ENCODE measurements at regions not wholly inside any gene's neighbourhood (a gene's known extent, or its start where the extent isn't known, plus 50 kb on each side); places are given as distances from the start of the nearest gene placed in this dataset.

DNA sequence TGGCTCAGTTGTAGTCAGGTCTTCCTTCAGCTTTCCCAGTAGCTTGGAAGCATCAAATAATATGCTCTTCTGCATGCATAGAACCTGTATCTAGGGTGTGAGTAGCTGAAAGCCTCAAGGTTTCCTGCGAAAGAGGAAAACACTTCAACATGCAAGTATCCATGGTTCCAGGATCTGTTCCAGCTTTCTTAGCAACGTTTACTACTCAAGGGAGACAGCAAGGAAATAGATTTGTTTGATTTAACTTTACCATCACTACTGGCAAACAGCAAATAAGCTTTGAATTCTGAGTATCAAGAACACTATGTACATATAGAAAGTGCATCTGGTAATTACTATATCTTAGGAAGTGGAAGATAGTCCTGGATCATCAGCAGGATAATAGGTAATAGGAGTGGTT is 341.0 kb downstream of the PRR16 start:
- intact Hi-C loops (cut with DNase I; ENCODE audit: low total_unique reads), result no loop called here

DNA sequence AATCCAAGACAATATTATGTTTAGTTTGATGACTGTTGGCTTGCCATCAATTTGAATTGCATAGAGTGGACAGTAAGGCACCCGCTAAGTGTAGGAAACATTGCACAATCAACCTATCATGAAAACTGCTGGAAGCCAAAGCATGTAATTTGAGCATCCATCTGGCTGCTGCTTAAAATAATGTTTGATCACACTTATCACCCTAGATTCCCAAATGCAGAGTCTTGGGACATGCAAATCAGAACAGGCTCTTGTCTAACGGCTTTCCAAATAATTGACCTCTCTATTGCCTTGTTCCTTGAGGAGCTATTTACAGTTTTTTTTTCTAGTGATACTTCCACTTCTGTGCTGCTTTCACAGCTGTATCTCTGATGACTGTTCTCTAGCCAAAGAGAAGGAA is 342.1 kb downstream of the PRR16 start:
- H3K4me3 ChIP-seq, result no peak overlapping the region
- DNase-seq, result no peak
- intact Hi-C loops (cut with DNase I; ENCODE audit: low total_unique reads), result no loop called here
- H3K4me1 ChIP-seq, result no peaks in the 10 kb centered on the region
- no peak overlapping the region for H3K27ac ChIP-seq
- no peaks in the 10 kb centered on the region for H3K9me3 ChIP-seq
- TF ChIP-seq POLR2A (IDR thresholded peaks at IDR 0.05), result no peak
- TF ChIP-seq, protein P1, sequence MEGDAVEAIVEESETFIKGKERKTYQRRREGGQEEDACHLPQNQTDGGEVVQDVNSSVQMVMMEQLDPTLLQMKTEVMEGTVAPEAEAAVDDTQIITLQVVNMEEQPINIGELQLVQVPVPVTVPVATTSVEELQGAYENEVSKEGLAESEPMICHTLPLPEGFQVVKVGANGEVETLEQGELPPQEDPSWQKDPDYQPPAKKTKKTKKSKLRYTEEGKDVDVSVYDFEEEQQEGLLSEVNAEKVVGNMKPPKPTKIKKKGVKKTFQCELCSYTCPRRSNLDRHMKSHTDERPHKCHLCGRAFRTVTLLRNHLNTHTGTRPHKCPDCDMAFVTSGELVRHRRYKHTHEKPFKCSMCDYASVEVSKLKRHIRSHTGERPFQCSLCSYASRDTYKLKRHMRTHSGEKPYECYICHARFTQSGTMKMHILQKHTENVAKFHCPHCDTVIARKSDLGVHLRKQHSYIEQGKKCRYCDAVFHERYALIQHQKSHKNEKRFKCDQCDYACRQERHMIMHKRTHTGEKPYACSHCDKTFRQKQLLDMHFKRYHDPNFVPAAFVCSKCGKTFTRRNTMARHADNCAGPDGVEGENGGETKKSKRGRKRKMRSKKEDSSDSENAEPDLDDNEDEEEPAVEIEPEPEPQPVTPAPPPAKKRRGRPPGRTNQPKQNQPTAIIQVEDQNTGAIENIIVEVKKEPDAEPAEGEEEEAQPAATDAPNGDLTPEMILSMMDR (IDR thresholded peaks at IDR 0.05), result no peak
- no peak for TF ChIP-seq EP300 (IDR thresholded peaks at IDR 0.05)
- no peak for TF ChIP-seq POLR2AphosphoS5 (IDR thresholded peaks at IDR 0.05)
- 67 to 78% (median 71%) methylated on average over 2 of the region's 2 CpGs for WGBS, 5 donors
- H3K27me3 ChIP-seq, result no peaks in the 10 kb centered on the region
- no peaks in the 10 kb centered on the region for H3K36me3 ChIP-seq

More for the DNA sequence above, 341.0 kb downstream of the PRR16 start:
- no peak for TF ChIP-seq POLR2AphosphoS5 (IDR thresholded peaks at IDR 0.05)
- TF ChIP-seq, protein P1 (IDR thresholded peaks at IDR 0.05), result no peak
- TF ChIP-seq POLR2A (IDR thresholded peaks at IDR 0.05), result no peak
- TF ChIP-seq EP300 (IDR thresholded peaks at IDR 0.05), result no peak
- Histone ChIP-seq H3K4me1 (no peaks in the 10 kb centered on the region), H3K4me3 (no peak overlapping the region), H3K27me3 (no peaks in the 10 kb centered on the region), H3K36me3 (no peaks in the 10 kb centered on the region), H3K9me3 (no peaks in the 10 kb centered on the region), H3K27ac (no peak overlapping the region)
- DNase-seq, result no peak
- 40 to 65% (median 59%) methylated on average over 2 of the region's 2 CpGs for WGBS, 5 donors

DNA sequence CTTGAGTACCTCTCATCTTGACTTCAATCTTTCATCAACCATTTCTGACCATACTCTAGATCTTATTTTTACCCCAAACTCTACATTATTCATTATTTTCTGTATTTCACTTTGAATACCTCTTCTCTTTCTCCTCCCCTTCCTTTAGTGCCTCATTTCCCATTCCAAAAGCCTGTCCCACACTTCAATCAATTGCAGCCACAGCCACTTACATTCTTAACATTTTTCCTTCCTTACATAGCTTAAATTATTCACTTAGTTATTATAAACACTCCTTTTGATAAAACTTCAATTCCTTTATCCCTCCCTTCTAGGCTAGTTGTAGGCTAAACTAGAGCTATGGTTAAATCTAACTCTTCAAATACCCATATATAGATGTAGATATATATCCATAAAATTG is 344.0 kb downstream of the PRR16 start:
- no peak for DNase-seq
- no peak for TF ChIP-seq EP300 (IDR thresholded peaks at IDR 0.05)
- no peak for TF ChIP-seq POLR2A (IDR thresholded peaks at IDR 0.05)
- TF ChIP-seq, protein P1 (IDR thresholded peaks at IDR 0.05), result no peak
- no peak for TF ChIP-seq POLR2AphosphoS5 (IDR thresholded peaks at IDR 0.05)
- H3K36me3 ChIP-seq, result no peaks in the 10 kb centered on the region
- H3K27ac ChIP-seq, result no peak overlapping the region
- intact Hi-C loops (cut with DNase I; ENCODE audit: low total_unique reads), result no loop called here
- H3K4me1 ChIP-seq, result no peaks in the 10 kb centered on the region
- no peaks in the 10 kb centered on the region for H3K27me3 ChIP-seq
- no peak overlapping the region for H3K4me3 ChIP-seq
- peaks cover 0 to 9% (median 2%) of the 10 kb centered on the region in 4 donors for H3K9me3 ChIP-seq

DNA sequence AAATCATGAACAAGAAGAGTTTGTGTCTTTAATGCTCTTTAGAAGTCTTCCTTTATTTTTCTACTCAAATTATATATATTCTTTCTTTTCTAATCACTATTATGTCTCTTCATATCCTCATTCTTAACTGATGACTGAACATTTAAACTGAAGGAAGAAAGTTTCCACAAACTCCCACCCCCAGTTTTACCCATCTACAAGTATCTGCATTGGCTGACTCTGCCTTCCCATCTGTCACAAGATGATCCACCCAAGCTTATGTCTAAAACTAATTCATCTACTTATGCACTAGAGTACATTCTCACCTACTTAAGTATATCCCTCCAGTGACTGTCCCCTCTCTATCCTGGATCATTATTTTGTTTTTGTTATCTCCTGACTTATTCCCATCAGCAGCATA is 344.5 kb downstream of the PRR16 start:
- TF ChIP-seq, protein P1 (IDR thresholded peaks at IDR 0.05), result no peak
- TF ChIP-seq POLR2A (IDR thresholded peaks at IDR 0.05) (no peak), EP300 (IDR thresholded peaks at IDR 0.05) (no peak), POLR2AphosphoS5 (IDR thresholded peaks at IDR 0.05) (no peak)
- Histone ChIP-seq H3K4me1 (no peaks in the 10 kb centered on the region), H3K9me3 (peaks cover 0 to 9% (median 2%) of the 10 kb centered on the region in 4 donors), H3K27me3 (no peaks in the 10 kb centered on the region), H3K4me3 (no peak overlapping the region), H3K36me3 (no peaks in the 10 kb centered on the region), H3K27ac (no peak overlapping the region)
- DNase-seq, result no peak
- intact Hi-C loops (cut with DNase I; ENCODE audit: low total_unique reads), result no loop called here
